ENCODE measurements at regions not wholly inside any gene's neighbourhood (a gene's known extent, or its start where the extent isn't known, plus 50 kb on each side); places are given as distances from the start of the nearest gene placed in this dataset.

DNA sequence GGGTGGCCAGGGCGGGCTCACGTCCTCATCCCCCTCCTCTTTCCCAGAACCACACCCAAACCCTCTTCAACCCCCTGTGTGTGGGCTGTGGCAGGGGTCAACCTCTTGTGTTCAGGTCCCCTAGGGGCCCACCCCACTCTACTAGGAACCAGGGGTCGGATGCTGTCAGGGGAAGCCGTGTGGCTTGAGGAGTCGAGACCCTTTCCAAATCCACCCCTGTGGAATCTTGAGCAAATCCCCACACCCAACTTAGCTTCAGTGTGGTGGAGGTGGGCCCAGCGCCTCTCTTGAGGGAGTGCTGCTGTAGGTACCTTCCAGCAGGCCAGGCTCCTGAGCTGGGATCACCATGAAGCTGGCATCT is 121.5 kb downstream of the MRM1 start:
- TF ChIP-seq EZH2 (IDR thresholded peaks at IDR 0.05; ENCODE audit: low read depth, low read length, severe bottlenecking) (no peak), ZNF274 (IDR thresholded peaks at IDR 0.05; ENCODE audit: borderline replicate concordance, extremely low read depth, low read length) (no peak), POLR2AphosphoS5 (IDR thresholded peaks at IDR 0.05; ENCODE audit: low read depth, low read length) (no peak), RXRA (IDR thresholded peaks at IDR 0.05; ENCODE audit: insufficient read depth, low read depth, low read length) (no peak), RNF2 (IDR thresholded peaks at IDR 0.05; ENCODE audit: borderline replicate concordance, low read depth, low read length, missing control alignments, poor library complexity, severe bottlenecking) (no peak), POLR2A (IDR thresholded peaks at IDR 0.05; ENCODE audit: control extremely low read depth in 1 of 2, low read depth in 2 of 2, low read length in 2 of 2) (no peak), CHD1 (IDR thresholded peaks at IDR 0.05; ENCODE audit: low read depth, low read length) (no peak), JUND (IDR thresholded peaks at IDR 0.05; ENCODE audit: low read length) (no peak), RAD21 (IDR thresholded peaks at IDR 0.05 in 1 of 2, conservative IDR thresholded peaks at IDR 0.05 in 1 of 2; ENCODE audit: low read depth in 2 of 2, low read length in 2 of 2) (no peak)
- TF ChIP-seq, protein P1, sequence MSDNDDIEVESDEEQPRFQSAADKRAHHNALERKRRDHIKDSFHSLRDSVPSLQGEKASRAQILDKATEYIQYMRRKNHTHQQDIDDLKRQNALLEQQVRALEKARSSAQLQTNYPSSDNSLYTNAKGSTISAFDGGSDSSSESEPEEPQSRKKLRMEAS (IDR thresholded peaks at IDR 0.05), result no peak
- TF ChIP-seq, protein P2, sequence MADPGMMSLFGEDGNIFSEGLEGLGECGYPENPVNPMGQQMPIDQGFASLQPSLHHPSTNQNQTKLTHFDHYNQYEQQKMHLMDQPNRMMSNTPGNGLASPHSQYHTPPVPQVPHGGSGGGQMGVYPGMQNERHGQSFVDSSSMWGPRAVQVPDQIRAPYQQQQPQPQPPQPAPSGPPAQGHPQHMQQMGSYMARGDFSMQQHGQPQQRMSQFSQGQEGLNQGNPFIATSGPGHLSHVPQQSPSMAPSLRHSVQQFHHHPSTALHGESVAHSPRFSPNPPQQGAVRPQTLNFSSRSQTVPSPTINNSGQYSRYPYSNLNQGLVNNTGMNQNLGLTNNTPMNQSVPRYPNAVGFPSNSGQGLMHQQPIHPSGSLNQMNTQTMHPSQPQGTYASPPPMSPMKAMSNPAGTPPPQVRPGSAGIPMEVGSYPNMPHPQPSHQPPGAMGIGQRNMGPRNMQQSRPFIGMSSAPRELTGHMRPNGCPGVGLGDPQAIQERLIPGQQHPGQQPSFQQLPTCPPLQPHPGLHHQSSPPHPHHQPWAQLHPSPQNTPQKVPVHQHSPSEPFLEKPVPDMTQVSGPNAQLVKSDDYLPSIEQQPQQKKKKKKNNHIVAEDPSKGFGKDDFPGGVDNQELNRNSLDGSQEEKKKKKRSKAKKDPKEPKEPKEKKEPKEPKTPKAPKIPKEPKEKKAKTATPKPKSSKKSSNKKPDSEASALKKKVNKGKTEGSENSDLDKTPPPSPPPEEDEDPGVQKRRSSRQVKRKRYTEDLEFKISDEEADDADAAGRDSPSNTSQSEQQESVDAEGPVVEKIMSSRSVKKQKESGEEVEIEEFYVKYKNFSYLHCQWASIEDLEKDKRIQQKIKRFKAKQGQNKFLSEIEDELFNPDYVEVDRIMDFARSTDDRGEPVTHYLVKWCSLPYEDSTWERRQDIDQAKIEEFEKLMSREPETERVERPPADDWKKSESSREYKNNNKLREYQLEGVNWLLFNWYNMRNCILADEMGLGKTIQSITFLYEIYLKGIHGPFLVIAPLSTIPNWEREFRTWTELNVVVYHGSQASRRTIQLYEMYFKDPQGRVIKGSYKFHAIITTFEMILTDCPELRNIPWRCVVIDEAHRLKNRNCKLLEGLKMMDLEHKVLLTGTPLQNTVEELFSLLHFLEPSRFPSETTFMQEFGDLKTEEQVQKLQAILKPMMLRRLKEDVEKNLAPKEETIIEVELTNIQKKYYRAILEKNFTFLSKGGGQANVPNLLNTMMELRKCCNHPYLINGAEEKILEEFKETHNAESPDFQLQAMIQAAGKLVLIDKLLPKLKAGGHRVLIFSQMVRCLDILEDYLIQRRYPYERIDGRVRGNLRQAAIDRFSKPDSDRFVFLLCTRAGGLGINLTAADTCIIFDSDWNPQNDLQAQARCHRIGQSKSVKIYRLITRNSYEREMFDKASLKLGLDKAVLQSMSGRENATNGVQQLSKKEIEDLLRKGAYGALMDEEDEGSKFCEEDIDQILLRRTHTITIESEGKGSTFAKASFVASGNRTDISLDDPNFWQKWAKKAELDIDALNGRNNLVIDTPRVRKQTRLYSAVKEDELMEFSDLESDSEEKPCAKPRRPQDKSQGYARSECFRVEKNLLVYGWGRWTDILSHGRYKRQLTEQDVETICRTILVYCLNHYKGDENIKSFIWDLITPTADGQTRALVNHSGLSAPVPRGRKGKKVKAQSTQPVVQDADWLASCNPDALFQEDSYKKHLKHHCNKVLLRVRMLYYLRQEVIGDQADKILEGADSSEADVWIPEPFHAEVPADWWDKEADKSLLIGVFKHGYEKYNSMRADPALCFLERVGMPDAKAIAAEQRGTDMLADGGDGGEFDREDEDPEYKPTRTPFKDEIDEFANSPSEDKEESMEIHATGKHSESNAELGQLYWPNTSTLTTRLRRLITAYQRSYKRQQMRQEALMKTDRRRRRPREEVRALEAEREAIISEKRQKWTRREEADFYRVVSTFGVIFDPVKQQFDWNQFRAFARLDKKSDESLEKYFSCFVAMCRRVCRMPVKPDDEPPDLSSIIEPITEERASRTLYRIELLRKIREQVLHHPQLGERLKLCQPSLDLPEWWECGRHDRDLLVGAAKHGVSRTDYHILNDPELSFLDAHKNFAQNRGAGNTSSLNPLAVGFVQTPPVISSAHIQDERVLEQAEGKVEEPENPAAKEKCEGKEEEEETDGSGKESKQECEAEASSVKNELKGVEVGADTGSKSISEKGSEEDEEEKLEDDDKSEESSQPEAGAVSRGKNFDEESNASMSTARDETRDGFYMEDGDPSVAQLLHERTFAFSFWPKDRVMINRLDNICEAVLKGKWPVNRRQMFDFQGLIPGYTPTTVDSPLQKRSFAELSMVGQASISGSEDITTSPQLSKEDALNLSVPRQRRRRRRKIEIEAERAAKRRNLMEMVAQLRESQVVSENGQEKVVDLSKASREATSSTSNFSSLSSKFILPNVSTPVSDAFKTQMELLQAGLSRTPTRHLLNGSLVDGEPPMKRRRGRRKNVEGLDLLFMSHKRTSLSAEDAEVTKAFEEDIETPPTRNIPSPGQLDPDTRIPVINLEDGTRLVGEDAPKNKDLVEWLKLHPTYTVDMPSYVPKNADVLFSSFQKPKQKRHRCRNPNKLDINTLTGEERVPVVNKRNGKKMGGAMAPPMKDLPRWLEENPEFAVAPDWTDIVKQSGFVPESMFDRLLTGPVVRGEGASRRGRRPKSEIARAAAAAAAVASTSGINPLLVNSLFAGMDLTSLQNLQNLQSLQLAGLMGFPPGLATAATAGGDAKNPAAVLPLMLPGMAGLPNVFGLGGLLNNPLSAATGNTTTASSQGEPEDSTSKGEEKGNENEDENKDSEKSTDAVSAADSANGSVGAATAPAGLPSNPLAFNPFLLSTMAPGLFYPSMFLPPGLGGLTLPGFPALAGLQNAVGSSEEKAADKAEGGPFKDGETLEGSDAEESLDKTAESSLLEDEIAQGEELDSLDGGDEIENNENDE (IDR thresholded peaks at IDR 0.05; ENCODE audit: insufficient replicate concordance, low read length), result no peak
- TF ChIP-seq, protein P3, sequence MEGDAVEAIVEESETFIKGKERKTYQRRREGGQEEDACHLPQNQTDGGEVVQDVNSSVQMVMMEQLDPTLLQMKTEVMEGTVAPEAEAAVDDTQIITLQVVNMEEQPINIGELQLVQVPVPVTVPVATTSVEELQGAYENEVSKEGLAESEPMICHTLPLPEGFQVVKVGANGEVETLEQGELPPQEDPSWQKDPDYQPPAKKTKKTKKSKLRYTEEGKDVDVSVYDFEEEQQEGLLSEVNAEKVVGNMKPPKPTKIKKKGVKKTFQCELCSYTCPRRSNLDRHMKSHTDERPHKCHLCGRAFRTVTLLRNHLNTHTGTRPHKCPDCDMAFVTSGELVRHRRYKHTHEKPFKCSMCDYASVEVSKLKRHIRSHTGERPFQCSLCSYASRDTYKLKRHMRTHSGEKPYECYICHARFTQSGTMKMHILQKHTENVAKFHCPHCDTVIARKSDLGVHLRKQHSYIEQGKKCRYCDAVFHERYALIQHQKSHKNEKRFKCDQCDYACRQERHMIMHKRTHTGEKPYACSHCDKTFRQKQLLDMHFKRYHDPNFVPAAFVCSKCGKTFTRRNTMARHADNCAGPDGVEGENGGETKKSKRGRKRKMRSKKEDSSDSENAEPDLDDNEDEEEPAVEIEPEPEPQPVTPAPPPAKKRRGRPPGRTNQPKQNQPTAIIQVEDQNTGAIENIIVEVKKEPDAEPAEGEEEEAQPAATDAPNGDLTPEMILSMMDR (IDR thresholded peaks at IDR 0.05; ENCODE audit: control extremely low read depth in 1 of 3, insufficient read depth in 1 of 3, low read depth in 1 of 3, low read length in 3 of 3), result no peak
- TF ChIP-seq, protein P4, sequence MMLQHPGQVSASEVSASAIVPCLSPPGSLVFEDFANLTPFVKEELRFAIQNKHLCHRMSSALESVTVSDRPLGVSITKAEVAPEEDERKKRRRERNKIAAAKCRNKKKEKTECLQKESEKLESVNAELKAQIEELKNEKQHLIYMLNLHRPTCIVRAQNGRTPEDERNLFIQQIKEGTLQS (IDR thresholded peaks at IDR 0.05; ENCODE audit: insufficient read depth, low read depth, low read length), result no peak
